GM19328 (cell line): ENCODE measurements at regions not wholly inside any gene's neighbourhood (a gene's known extent, or its start where the extent isn't known, plus 50 kb on each side); places are given as distances from the start of the nearest gene placed in this dataset.
"Not testable (repeated sequence)": the region's sequence is repeated elsewhere in the genome, so short reads cannot be mapped to it uniquely, and the experiment has no call there.

Source experiments
- ATAC-seq: cut with Tn5 transposase; IDR thresholded peaks from one replicate; pipeline ENCODE4 v1.9.1; 2021; ENCODE audit warnings: mild to moderate bottlenecking, moderate library complexity; ENCODE audit not compliant: unreplicated experiment

DNA sequence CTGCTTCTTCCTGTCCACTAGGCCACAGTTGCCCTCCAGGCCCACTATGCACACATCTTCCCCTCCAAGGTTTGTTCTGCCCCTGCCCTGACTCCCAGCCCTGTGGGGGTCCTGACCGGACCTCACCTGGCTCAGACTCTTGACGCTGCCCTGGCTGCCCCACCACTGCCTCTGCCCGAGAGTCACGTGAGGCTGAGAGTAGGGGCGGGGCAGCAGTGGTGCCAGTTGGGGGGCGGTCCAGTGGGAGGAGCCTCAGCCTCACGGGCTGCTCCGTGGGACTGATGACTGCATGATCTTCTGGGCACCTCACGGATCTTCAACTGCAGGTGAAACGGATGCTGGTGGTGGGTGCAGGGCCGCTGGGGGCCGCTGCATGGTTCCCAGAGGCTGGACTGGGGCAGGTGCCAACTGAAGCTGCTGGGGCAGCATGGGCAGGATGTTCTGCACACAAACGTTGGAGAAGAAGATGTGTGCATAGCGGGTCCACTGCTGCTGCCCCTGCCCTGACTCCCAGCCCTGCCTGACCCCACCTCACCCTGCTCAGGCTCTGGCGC is 77.6 kb downstream of the HHIPL2 start:
- ATAC-seq, result not testable (repeated sequence)

DNA sequence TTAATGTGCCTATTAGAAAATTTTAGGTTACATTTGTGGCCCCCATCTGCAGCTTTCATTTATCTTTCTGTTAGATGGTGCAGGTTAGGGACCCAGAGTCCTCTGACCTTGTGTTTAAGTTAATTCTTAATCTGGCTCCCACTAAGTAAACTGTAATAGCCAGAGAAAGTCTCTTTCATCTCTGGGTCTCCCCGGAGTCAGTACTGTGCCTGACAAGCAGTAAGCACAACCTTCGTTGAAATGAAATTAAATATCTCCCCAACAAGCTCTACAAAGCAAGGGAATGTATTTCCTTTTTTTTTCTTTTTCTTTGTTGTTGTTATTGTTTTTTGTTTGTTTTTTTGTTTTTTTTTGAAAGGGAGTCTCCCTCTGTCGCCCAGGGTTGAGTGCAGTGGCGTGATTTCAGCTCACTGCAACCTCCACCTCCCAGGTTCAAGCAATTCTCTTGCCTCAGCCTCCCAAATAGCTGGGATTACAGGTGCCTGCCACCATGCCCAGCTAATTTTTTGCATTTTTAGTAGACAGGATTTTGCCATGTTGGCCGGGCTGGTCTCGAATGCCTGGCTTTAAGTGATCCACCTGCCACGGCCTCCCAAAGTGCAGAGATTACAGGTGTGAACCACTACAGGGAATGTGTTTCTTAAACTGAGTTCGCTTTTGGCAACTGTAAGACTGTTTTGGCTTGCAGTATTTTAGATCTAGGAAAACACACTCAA is 81.6 kb downstream of the HHIPL2 start:
- ATAC-seq, result no peak

DNA sequence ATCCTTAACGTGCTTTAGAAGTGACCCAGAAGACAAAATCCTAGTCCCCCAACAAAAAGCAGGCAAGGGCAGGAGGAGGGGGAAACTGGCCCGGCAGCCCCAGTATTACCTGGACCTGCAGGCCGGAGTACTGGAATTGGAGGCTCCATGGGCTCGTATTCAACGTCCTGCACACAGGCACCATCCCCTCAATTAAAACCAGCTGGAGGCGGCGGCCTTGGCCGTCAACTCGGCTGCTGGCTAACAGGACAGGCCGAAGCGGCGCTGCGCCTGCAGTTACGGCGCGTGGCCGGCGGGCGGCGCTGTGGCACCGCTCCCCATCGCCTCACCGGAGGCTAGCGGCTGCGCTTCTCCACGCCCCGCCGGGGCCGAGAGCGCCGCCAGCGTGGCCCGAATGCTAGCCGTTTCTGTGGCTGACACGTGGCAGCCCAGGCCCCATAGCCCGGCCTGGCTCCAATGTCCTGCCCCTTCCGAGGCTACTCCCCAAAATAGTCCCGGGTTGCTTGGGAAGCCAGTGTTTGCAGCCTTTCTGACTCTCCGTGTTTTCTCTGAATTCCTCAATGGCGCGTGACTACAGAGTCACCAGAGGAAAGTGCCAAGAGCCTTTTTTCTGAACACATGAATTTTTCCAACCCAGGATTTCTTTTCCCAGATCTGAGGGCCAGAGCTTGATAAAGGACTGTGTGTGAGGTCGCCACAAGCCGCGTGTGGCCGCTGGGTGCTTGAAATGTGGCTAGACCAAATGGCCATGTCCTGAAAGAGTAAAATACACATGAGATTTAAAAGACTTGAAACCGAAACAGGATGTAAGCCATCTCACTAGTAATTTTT is 82.5 kb downstream of the HHIPL2 start:
- ATAC-seq, result peak; percentile 79

DNA sequence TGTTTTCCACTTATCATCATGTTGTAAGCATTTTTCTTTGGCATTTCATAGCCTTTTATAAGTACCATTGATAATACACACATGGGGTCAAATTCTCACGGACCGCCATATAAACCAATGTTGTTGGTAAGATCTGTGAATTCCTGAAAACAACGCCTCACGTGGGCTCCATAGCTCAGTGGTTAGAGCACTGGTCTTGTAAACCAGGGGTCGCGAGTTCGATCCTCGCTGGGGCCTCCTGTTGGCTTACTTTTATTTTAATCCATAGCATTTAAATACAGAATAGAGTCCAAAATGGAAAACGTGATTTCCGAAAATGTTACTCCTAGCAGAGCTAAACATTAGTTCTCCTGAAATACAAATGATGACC is 83.1 kb downstream of the HHIPL2 start:
- ATAC-seq, result peak; percentile 18

DNA sequence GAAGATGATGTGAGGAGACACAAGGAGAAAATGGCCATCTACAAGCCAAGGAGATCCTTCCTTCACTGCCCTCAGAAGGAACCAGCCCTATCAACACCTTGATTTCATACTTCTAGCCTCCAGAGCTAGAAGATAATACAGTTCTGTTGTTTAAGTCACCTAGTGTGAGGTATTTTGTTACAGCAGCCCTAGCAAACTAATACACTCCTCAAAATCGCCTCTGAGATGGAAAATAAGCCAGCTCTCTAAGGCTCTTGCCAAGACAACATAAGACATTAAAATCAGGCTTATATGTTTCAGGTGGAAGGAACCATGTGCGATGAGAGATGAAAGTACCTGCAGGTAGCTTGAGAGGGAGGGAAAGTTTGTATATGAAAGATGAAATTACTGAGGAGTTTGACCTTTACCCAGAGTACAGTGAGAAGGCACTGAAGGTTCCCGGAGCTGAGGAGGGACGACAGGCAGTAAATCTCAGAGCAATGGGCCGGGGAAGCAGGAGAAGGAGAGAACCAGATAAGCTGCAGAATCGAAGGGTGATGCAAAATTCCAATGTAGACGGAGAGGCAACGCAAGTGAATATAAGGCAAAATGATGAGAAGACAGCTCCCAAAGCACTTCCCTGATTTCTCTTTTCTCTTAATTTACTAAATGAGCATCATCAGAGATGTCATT is 84.7 kb downstream of the HHIPL2 start:
- no peak for ATAC-seq

DNA sequence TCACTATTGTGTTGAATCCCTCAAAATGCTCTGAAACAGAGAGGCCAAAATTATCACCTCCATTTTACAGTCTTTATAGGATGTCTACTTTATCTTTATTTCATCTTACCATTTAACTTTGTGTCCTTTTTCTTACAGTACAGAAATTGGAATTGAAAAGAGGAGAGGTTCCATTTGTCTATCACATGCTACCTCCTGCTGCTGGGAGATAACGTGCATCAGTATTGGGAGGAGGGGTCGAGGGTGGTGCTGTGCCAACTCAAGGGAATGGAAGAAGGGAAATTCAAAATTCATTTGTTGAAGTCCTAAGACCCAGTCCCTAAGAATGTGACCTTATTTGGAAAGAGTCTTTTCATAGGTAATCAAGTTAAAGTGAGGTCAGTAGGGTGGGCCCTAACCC is 85.3 kb downstream of the HHIPL2 start:
- ATAC-seq, result no peak

DNA sequence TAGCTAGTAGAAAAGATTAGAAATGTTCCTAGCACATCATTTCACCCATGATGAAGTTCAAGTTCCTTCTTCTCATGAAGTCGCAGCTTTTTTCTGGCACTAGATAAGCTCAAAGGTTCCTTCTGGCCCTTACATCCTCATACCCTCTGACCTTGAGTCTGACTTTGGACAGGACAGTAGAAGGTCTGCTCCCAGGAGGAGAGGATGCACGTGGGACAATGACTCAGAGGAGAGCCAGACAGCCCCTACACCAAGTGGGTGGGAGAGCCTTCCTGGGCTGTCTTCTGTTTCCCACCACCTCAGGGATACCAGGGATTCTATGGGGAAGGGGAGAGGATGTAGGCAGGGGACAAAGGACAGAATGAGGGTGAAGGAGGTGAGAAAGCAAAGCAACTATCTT is 86.0 kb downstream of the HHIPL2 start:
- no peak for ATAC-seq

DNA sequence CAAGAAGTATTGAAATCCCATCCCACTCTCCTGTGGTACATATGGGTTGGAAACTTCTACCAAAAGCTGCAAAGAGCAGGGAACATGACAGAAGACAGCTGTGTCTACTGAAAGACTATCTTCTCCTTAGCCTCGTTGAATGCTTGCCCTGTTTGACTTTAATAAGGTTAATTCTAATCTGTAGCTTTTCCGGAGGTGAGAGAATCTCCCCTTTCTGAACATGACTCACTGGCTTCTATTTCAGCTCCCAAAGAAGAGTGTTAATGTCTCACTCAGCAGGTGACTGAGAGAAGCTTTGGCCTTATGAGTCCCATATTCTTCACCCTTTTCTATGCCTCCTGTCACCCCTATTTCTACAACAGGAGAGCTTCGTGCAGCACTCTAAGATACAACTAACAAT is 88.3 kb downstream of the HHIPL2 start:
- no peak for ATAC-seq

DNA sequence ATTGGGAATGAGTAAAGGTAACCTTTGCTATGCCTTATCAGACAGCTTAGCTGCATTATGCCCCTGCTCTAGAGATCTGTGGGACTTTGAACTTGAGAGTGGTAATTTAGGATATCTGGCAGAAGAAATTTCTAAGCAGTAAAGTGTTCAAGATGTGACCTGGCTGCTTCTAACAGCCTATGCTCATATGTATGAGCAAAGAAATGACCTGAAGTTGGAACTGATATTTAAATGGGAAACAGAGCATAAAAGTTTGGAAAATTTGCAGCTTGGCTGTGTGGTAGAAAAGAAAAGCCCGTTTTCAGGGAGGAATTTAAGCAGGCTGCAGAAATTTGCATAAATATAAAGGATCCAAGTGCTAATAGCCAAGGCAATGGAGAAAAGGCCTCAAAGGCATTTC is 90.4 kb downstream of the HHIPL2 start:
- no peak for ATAC-seq

DNA sequence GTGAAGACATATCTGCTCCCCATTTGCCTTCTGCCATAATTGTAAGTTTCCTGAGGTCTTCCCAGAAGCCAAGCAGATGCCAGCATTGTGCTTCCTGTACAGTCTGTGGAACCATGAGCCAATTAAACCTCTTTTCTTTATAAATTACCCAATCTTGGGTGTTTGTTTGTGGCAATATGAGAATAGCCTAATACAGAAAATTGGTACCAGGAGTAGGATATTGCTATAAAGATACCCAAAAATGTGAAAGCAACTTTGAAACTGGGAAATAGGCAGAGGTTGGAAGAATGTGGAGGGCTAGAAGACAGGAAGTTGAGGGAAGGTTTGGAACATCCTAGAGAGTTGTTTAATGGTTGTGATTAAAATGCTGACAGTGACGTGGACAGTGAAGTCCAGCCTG is 90.8 kb downstream of the HHIPL2 start:
- no peak for ATAC-seq

DNA sequence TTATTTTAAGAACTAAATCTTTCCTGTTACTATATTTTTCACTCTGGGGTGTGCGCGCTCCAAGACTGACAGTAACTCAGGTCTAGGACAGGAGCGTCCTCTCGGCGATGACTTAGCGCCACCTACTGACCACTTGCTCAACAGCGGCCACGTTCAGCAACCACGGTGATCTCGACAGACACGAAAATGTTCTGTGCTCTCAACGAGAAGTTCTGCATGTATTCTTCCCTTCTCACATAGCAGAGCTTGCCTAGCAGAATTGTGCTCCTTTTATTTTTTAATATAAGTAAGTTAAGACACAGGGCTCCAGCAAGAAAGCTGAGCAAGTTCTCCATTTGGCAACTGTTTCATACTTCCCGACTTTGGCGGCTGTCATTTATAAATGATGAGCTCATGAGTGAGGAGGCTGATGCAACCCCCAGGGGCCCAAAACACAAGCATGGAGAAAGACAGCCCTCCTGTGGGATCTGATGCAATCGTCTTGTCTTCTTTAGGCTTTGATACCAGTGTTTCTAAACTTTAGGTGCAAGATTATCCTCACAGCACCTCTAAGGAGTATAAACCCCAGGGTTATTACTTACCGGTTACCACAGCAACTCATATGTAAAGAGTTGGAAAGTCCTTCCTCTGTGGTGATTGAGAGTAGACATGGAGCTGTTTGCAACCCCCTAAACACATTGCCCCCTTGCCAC is 92.6 kb downstream of the HHIPL2 start:
- peak; percentile 96 for ATAC-seq

DNA sequence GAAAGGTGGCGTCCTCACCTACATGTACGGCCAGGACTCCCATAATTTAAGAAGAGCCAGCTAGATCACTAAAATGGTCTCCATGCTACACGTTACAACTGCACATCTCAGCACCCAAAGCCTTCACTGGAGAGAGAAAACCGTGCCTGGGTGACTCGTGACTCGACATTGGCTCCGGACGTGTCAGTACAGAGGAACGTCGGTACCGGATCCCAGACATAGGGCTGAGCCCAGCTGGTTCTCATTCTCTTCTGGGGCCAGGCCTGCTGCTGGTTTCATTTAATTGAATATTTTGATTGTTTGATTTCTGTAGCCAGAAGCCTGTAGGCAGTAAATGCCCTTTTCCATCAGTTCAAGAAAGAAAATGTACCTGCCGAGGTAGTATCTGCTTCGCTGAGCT is 93.1 kb downstream of the HHIPL2 start:
- ATAC-seq, result peak; percentile 20

DNA sequence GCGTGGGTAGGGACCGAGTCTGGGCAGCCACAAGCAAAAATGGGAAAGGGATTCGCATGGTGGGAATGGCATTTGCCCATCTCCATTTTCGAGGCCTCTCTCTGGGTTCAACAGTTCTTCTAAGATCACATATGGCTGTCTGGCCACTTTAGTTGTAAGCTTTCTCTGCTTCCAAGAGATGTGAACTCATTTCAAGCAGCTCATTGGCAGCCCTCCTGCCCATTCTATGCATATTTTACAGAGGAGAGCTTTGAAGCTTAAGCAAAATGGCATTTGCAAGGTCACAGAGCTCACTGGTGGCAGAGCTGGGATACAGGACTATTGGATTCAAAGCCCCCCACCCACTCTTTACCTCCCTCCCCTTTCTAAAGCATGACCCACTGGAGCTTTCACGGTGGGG is 93.7 kb downstream of the HHIPL2 start:
- no peak for ATAC-seq

DNA sequence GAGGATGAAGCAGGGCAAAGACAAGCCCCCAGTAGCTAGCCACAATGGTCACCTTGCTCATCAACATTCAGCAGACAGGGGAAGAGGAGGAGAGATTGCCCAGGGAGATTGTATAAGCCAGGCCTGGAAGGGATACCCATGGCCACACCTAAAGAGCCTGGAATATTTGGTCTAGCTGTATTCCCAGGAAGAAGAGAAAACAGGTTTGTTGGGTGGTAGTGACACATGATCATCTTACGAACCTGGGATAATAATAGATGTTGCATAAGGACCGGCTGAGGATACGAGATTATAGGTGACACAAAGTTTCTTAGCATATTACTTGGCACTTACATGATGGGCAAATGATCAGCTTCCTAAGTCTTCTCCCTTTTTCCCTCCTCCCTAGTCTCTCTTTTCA is 95.9 kb downstream of the HHIPL2 start:
- no peak for ATAC-seq

DNA sequence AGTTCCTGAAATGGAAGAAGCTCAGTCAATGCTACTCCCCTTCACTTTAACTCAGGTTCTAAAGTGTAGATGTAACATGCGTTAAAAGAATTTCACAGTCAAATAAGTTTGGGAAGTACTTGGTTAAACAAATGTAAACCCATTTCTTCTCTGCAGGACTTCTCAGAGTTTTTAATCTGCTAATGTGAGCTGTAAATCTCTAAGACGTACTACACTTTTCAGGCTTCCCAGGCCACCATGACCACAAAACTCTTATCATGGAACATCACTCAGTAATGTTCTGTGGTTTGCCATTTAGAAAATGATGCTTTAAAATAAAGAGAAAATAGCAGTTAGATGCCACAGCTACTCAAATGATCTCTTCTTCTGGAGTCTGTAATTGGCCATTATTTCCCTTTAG is 104.3 kb downstream of the HHIPL2 start:
- ATAC-seq, result no peak

DNA sequence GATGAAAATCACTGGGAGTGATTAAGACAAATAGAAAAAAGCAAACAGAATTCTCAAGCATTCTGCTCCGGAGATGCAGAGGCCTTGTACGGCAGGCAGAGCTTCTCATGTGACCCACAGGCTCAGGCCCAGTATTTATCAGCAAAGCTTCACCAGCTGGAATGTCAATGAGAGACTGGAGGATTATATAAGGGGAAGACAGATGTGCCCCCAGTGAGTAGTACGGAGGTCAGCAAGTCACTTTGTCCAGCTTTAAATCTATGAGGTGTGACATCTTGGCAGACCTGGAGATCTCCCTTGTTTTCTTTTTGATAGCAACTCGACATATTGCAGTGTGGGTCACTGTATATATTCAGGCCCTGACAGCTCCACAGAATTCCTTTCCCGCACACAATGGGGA is 106.8 kb downstream of the HHIPL2 start:
- no peak for ATAC-seq

DNA sequence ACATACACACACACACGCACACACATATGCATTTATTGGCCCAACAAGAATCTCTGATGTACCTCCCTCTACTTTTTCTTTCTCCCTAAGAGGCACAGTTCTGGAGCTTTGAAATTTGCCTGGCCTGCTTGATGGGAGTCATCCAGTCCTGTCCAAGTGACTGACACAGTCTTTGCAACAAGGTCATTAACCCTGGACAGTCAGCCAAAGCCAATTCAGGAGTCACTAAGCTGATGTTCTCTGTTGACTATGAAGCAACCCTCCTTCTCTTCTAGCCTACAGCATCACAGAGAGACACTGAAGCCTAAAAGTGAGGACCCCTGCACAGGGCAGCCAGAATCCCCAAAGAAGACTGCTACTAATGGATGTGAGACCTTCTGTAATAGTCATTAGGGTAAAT is 123.1 kb downstream of the HHIPL2 start:
- ATAC-seq, result no peak

DNA sequence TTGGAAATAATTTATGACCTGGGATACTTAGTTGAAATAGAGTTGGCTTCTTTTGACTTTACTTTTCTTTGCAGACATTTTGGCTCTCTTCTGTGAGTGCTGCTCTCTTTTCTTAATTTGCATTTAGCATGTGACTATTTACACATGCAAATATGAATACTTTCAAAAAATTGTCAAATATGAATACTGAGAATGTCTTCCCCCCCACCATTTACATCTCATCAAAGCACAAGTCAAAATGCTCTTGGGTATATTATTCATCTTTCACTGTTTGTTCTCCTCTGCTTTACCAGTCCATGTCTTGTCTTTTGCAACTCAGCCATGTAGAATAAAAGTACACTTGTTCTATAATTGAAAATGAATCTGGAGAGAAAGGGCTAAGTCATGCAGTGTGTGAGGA is 126.5 kb downstream of the HHIPL2 start:
- ATAC-seq, result no peak

DNA sequence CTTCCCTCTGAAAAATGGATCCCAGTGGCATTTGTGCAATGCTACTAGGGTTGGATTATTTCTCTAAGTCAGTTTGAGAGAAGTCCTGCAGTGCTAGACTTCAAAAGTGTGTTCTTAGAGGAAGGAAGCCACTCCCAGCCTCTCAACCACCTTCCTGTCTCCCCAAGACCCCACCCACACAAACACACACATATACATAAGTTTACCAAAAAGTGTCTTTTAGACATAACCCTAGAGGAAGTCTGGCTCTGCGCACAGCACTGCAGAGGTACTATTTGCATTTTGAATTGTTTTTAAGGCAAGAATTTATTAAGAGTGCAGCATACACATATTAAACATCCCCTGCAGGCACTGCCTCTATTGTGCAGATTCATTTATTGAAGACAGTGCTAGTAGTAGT is 127.3 kb downstream of the HHIPL2 start:
- ATAC-seq, result no peak

DNA sequence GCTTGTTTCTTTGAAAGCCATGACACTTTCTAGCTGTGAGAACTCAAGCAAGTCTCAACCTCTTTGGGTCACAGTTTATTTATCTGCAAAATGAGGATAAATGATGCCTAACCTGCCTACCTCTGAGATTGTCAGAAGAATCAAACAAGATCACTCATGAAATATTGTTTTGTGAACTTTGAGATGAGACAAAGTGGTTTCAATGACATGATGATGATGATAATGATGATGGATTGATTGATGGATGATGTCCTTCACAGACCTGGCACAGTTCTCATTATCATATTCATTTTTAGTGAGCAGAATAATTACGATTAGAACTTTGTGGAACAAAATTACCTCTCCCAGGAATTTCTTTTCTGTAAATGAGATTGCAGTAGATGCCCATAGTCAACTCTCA is 129.2 kb downstream of the HHIPL2 start:
- ATAC-seq, result no peak

DNA sequence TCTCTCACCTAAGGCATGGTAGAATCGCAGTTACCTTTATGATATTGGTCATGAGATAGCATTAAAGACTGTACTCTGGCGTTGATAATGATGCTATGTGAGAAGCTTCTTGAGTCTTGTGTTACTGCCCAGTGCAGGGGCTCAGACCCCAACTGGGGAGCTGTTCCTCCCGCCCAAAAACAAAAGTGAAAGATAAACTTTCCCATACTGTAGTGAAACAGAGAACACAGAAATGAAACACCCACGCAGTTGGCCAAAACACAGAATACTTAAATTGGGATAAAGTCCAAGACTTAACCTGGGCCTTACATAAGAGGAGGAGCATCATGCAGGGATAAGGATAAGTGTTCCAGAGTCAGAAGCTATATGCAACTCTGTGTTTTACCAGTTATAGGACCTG is 130.6 kb downstream of the HHIPL2 start:
- ATAC-seq, result no peak
